ENCODE measurements at regions not wholly inside any gene's neighbourhood (a gene's known extent, or its start where the extent isn't known, plus 50 kb on each side); places are given as distances from the start of the nearest gene placed in this dataset.

GRCh38 chr5:4387290-4387689 lies 752.8 kb upstream of the ADAMTS16 start:
- no peak for DNase-seq (ENCODE audit: low spot score)

- DNase-seq (ENCODE audit: low spot score) = no peak
Observed at GRCh38 chr5:4395752-4396151, 744.4 kb upstream of the ADAMTS16 start.

GRCh38 chr5:4405614-4406219 lies 734.4 kb upstream of the ADAMTS16 start:
- no peak for DNase-seq (ENCODE audit: low spot score)

- no peak for DNase-seq (ENCODE audit: low spot score)
Observed at GRCh38 chr5:4410151-4410550, 730.0 kb upstream of the ADAMTS16 start.

- DNase-seq (ENCODE audit: low spot score) = no peak
Observed at GRCh38 chr5:4411664-4412063, 728.5 kb upstream of the ADAMTS16 start.

GRCh38 chr5:4413996-4414395 lies 726.1 kb upstream of the ADAMTS16 start:
- no peak for DNase-seq (ENCODE audit: low spot score)

- DNase-seq (ENCODE audit: low spot score) = no peak
Observed at GRCh38 chr5:4418084-4418483, 722.0 kb upstream of the ADAMTS16 start.

- no peak for DNase-seq (ENCODE audit: low spot score)
Observed at GRCh38 chr5:4419281-4419680, 720.8 kb upstream of the ADAMTS16 start.

GRCh38 chr5:4420177-4420576 lies 720.0 kb upstream of the ADAMTS16 start:
- no peak for DNase-seq (ENCODE audit: low spot score)

GRCh38 chr5:4420681-4421080 lies 719.4 kb upstream of the ADAMTS16 start:
- DNase-seq (ENCODE audit: low spot score) = no peak

- no peak for DNase-seq (ENCODE audit: low spot score)
Observed at GRCh38 chr5:4422247-4422646, 717.9 kb upstream of the ADAMTS16 start.

GRCh38 chr5:4424895-4425294 lies 715.2 kb upstream of the ADAMTS16 start:
- no peak for DNase-seq (ENCODE audit: low spot score)

- DNase-seq (ENCODE audit: low spot score) = no peak
Observed at GRCh38 chr5:4440536-4440935, 699.6 kb upstream of the ADAMTS16 start.

- no peak for DNase-seq (ENCODE audit: low spot score)
Observed at GRCh38 chr5:4442221-4442620, 697.9 kb upstream of the ADAMTS16 start.

- DNase-seq (ENCODE audit: low spot score) = no peak
Observed at GRCh38 chr5:4447657-4448056, 692.5 kb upstream of the ADAMTS16 start.

GRCh38 chr5:4453655-4454054 lies 686.5 kb upstream of the ADAMTS16 start:
- DNase-seq (ENCODE audit: low spot score) = no peak

- no peak for DNase-seq (ENCODE audit: low spot score)
Observed at GRCh38 chr5:4479426-4479825, 660.7 kb upstream of the ADAMTS16 start.

- DNase-seq (ENCODE audit: low spot score) = no peak
Observed at GRCh38 chr5:4480528-4481349, 659.4 kb upstream of the ADAMTS16 start.

GRCh38 chr5:4487581-4487980 lies 652.5 kb upstream of the ADAMTS16 start:
- no peak for DNase-seq (ENCODE audit: low spot score)

GRCh38 chr5:4511996-4512656 lies 628.0 kb upstream of the ADAMTS16 start:
- no peak for DNase-seq (ENCODE audit: low spot score)

GRCh38 chr5:4513381-4513780 lies 626.7 kb upstream of the ADAMTS16 start:
- no peak for DNase-seq (ENCODE audit: low spot score)

- no peak for DNase-seq (ENCODE audit: low spot score)
Observed at GRCh38 chr5:4514067-4514648, 626.0 kb upstream of the ADAMTS16 start.
